AML-193 (cell line): ENCODE measurements at regions not wholly inside any gene's neighbourhood (a gene's known extent, or its start where the extent isn't known, plus 50 kb on each side); places are given as distances from the start of the nearest gene placed in this dataset.
A peak's percentile ranks its signal among the peaks of the same experiment; 100 is the strongest.
"Not testable (repeated sequence)": the region's sequence is repeated elsewhere in the genome, so short reads cannot be mapped to it uniquely, and the experiment has no call there.

Experiments used
- DNase-seq, 2 experiments: peaks; one replicate each; lab custom pipeline; 2025; lab: John Stamatoyannopoulos, UW

DNA sequence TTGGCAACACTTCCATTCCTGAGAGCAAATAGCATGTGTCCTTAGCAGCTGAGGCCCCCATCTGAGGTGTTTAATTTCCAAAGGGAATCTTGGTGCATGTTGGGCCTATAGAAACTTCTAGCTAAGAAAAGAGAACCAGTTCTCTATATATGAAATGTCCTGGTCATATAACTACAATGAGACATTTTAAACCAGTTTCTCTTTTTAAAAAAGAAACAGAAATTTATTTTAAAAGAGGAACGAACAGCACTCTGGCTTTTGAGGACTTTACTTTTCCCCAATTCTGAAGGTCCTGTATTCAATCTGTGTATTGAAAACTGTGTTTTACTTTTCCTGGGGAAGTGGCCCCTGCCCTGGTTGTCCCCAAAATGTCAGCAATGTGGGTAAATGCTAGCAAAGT is 94.0 kb upstream of the FOXN2 start:
- no peak for DNase-seq

GRCh38 chr2:48221846-48222516 is 92.5 kb upstream of the FOXN2 start:
- no peak for DNase-seq

DNA sequence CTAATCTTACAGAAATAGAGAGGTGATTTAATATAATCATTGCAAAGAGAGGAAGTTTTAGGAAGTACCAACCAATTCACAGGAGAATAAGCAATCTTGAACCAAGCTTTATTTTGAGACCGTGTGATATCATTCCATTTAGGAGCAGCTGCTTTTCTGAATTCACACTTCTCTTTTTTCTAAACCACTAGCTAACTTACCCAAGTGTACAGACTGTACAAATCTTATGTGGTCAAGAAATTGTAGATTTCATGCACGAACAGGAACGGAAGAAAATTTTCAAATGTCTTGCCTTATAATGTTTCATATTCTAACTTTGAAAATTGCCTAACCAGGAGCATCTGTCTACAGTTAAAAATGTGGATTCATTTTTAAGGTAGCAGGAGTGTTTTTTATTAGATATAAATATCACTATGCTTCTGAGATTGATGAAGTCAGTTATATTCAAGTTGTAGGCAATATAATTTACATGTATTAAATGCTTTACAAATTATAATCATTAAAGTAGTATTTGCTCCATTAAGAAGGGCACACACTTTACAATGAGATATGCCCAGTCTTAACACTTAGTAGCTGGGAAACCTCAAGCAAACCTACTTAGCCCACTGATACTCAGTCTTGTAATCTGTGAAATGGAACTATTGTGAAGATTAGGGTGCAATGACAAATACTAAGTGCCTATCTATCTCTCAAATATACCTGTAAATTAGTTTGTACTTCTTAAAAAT is 86.7 kb upstream of the FOXN2 start:
- peak; percentile 93 for DNase-seq

- DNase-seq: no peak
Measured at GRCh38 chr2:48228345-48228684, 86.2 kb upstream of the FOXN2 start.

- no peak for DNase-seq
Measured at GRCh38 chr2:48229063-48229462, 85.4 kb upstream of the FOXN2 start.

- no peak for DNase-seq
Measured at GRCh38 chr2:48230834-48231233, 83.6 kb upstream of the FOXN2 start.

DNA sequence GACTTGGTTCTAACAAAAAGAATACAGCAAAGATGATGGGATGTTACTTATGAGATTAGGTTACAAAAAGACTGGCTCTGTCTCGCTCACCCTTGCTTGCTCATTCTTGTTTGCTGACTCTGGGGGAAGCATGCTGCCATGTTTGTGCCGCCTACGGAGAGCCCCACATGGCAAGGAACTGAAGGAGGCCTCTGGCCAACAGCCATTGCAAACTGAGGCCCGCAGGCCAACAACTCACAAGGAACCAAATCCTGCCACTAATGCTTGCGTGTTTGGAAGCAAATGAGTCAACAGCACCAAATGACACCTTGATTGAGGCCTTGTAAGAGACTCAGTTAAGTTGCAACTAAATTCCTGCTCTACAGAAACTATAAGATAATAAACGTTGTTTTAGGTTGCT is 82.1 kb upstream of the FOXN2 start:
- no peak for DNase-seq

DNA sequence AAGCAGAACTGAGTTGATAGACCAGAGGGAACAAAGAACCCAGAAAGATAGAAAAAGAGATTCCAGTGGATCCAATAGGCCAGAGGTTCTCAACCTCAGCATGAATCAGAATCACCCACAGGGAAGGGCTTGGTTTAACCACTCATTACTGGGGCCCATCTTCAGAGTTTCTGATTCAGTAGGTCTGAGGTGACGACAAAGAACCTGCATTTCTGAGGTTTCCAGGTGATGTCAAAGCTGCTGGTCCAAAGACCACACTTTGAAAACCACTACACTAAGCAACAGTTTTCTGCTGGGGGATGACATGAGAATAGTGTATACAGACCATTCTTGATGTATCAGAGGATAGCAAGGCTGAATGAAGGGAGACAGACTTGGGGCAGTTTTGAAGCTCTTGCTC is 81.5 kb upstream of the FOXN2 start:
- no peak for DNase-seq

GRCh38 chr2:48233824-48234223 is 80.7 kb upstream of the FOXN2 start:
- DNase-seq: not testable (repeated sequence)

DNA sequence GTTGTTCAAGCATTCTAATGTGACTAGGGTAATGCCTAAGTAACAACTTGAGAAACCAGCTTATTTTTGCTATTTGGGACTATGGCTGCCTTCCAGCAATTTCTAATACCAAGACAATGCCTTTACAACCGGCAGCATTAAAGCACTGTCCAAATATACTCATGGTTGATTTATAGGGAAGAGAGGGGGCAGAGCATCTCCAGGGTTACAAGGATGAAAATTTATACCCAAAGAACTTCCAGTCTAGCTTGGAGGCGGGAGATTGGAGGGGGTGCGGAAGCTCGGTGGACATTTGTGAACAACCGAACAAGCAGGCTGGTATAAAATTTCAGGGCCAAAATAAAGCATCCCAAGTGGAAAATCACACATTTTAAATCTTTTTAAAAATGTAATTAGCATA is 79.4 kb upstream of the FOXN2 start:
- no peak for DNase-seq

DNA sequence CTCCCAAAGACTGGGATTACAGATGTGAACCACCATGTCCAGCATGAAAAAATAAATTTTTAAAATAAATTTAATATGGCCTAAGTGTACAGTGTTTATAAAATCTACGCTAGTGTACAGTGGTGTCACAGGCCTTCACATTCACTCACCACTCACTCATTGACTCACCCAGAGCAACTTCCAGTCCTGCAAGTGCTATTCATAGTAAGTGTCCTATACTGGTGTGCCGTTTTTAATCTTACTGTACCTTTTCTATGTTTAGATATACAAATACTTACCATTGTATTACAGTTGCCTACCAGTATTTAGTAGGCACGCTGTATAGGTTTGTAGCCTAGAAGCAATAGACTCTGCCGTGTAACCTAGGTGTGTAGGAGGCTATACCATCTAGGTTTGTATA is 76.1 kb upstream of the FOXN2 start:
- no peak for DNase-seq

- no peak for DNase-seq
Measured at GRCh38 chr2:48240912-48241311, 73.6 kb upstream of the FOXN2 start.

GRCh38 chr2:48247206-48247605 is 67.3 kb upstream of the FOXN2 start:
- no peak for DNase-seq

DNA sequence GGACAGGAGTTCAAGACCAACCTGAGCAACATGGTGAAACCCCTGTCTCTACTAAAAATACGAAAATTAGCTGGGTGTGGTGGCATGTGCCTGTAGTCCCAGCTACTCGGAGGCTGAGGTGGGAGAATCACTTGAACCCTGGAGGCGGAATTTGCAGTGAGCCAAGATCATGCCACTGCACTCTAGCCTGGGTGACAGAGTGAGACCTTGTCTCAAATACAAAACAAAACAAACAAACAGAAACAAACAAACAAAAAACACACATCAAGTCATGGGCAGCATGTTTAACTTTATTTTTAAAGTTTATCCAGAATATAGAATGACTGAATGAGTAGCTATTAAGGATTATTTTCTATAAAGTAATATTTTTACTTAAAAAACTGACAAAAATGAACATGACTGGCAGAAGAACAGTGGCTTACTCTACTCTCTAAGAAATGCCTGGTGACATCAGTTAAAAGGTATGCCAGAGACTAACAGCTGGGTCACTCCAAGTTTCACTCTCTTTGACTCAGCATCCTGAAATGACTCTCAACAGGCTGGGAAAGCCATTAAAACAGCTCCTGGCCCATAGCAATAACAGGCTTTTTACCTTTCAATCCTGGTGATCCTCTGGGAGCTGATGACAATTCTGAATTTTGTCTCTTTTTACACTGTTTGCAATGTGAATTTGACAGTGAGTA is 66.1 kb upstream of the FOXN2 start:
- no peak for DNase-seq

DNA sequence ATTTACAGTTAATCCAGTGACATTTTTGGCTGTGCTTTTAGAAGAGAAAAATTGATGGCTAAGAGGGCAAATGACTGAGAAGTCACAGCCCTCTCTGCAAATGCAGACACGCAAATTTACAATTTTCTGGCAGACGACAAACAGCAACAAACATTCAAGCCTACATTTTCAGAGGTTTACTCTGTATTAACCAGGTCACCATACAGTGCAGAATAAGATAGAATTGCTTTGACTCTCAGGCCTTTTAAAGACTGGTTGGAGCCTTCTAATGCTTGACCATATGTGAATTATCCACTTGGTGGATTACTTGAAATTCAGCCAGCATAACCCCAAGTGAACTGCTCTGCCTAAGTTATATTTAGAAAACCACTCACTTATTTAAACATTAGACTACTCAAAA is 65.5 kb upstream of the FOXN2 start:
- no peak for DNase-seq

GRCh38 chr2:48249631-48250473 is 64.6 kb upstream of the FOXN2 start:
- DNase-seq: peak; percentile 81 to 86

DNA sequence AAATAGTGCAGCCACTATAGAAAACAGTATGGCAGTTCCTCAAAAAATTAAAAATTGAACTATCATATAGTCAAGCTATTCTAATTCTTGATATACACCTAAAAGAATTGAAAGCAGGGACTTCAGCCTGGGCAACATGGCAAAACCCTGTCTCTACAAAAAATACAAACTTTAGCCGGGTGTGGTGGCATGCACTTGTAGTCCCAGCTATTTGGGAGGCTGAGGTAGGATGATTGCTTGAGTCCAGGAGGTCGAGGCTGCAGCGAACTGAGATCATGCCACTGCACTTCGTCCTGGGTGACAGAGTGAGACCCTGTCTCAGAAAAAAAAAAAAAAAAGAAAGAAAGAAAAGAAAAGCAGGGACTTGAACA is 64.0 kb upstream of the FOXN2 start:
- no peak for DNase-seq

GRCh38 chr2:48250943-48251342 is 63.5 kb upstream of the FOXN2 start:
- DNase-seq: peak; percentile 92 to 96

GRCh38 chr2:48251437-48252148 is 62.9 kb upstream of the FOXN2 start:
- DNase-seq: peak in 1 of 2 experiments; percentile 48

DNA sequence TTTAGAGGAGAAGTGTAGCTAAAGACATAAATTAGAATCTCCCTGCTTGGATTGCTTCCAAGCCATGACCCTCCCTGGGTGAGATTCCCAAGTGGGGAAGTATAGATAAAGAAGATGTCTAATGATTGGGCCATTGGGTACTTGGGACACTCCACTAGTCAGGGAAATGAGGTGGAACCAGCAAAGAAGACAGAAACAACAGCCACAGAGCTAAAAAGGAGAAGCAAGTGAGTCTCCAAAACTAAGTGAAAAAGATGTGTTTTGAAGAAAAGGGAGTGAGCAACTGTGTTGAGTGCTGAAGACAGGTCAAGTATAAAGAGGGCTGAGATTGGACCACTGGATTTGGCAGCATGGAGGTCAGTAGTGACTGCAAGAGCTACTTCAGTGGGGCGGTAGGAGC is 61.2 kb upstream of the FOXN2 start:
- DNase-seq: peak; percentile 13 to 14

GRCh38 chr2:48254839-48255238 is 59.6 kb upstream of the FOXN2 start:
- DNase-seq: no peak

DNA sequence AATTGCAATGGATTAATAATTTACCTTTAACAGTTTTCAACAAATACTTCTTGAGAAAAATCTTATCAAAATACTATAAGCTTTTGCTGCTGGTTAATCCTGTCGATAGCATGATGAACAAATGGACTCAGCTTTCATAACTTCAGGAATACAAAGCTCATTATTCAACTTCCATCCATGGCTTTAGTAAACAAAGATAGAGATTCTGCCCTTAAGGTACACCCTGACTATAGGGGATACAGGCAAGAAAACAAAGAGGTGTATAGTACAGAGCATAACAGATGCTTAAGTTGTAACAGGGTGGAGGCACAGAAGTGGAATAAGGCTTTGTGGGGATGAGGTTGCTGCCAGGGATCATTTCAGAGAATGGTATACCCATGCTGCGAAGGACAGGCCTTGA is 57.0 kb upstream of the FOXN2 start:
- DNase-seq: no peak
